Vagina (tissue), 2 donors: ENCODE measurements at regions not wholly inside any gene's neighbourhood (a gene's known extent, or its start where the extent isn't known, plus 50 kb on each side); places are given as distances from the start of the nearest gene placed in this dataset.

Source experiments
- DNase-seq, 2 donors: peaks; one replicate each; pipeline ENCODE4 v3.0.0-alpha.2; 2017; ENCODE audit errors: extremely low spot score in 2 of 2
- H3K27ac ChIP-seq: fragments of 200-600 bp; sonication (generic); one replicate; pipeline ENCODE4 v1.5.1; 2019
- H3K27me3 ChIP-seq: fragments of 200-600 bp; sonication (generic); one replicate; pipeline ENCODE4 v1.5.1; 2019
- H3K36me3 ChIP-seq, 2 donors: fragments of 200-600 bp; sonication (generic); one replicate each; pipeline ENCODE4 v1.5.1; 2017 to 2019
- H3K4me1 ChIP-seq: fragments of 200-600 bp; sonication (generic); one replicate; pipeline ENCODE4 v1.5.1; 2019
- H3K4me3 ChIP-seq, 2 donors: fragments of 200-600 bp; sonication (generic); 1 replicate in 1 of 2; 2 replicates in 1 of 2; pipeline ENCODE4 v1.5.1; 2016 to 2019
- H3K9me3 ChIP-seq: fragments of 200-600 bp; sonication (generic); one replicate; pipeline ENCODE4 v1.5.1; 2019
- POLR2A ChIP-seq, 2 donors: fragments of 450-650 bp; IDR thresholded peaks; one replicate each; pipeline ENCODE4 v1.6.1; 2017; ENCODE audit warnings: antibody characterized with exemption in 2 of 2, mild to moderate bottlenecking in 2 of 2, moderate library complexity in 2 of 2
- POLR2AphosphoS5 ChIP-seq, 2 donors: sonication (generic); formaldehyde crosslinking; IDR thresholded peaks; one replicate each; pipeline ENCODE4 v1.9.0; 2017; ENCODE audit warnings: antibody characterized with exemption in 2 of 2, mild to moderate bottlenecking in 2 of 2, low read depth in 1 of 2; ENCODE audit not compliant: insufficient read depth in 1 of 2
- intact Hi-C: fragments of 100-400 bp; cut with DNase I; formaldehyde crosslinking; loops from one replicate; pipeline ENCODE4 v1.15.1; 2023
- TF ChIP-seq, protein P1 (sequence below), 3 experiments: fragments of 450-650 bp in 2 of 3; fragments of 200-600 bp in 1 of 3; sonication (generic) in 1 of 3; IDR thresholded peaks; one replicate each; pipeline ENCODE4 v1.5.1; 2017 to 2019; ENCODE audit warnings: antibody characterized with exemption in 3 of 3, mild to moderate bottlenecking in 2 of 3, moderate library complexity in 2 of 3

DNA sequence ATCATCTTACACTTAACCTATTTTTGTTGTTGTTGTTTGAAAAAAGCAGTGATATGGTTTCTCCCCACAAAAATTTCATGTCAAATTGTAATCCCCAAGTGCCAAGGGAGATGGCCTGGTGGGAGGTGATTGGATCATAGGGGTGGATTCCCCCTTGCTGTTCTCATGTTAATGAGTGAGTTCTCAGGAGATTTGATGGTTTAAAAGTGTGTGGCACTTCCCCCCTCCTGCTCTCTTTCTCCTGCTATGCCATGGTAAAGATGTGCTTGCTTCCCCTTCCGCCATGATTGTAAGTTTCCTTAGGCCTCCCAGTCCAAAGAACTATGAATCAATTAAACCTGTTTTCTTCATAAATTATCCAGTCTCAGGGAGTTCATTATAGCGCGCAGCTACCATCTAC, 1362.7 kb upstream of the FAM98A start:
- DNase-seq = no peak
- Histone ChIP-seq H3K4me1 (no peaks in the 10 kb centered on the region), H3K4me3 (no peak overlapping the region), H3K27ac (no peak overlapping the region), H3K36me3 (no peaks in the 10 kb centered on the region), H3K9me3 (no peaks in the 10 kb centered on the region), H3K27me3 (no peaks in the 10 kb centered on the region)
- intact Hi-C loops = no loop called here
- TF ChIP-seq, protein P1, sequence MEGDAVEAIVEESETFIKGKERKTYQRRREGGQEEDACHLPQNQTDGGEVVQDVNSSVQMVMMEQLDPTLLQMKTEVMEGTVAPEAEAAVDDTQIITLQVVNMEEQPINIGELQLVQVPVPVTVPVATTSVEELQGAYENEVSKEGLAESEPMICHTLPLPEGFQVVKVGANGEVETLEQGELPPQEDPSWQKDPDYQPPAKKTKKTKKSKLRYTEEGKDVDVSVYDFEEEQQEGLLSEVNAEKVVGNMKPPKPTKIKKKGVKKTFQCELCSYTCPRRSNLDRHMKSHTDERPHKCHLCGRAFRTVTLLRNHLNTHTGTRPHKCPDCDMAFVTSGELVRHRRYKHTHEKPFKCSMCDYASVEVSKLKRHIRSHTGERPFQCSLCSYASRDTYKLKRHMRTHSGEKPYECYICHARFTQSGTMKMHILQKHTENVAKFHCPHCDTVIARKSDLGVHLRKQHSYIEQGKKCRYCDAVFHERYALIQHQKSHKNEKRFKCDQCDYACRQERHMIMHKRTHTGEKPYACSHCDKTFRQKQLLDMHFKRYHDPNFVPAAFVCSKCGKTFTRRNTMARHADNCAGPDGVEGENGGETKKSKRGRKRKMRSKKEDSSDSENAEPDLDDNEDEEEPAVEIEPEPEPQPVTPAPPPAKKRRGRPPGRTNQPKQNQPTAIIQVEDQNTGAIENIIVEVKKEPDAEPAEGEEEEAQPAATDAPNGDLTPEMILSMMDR (IDR thresholded peaks at IDR 0.05) = no peak
- TF ChIP-seq POLR2AphosphoS5 (IDR thresholded peaks at IDR 0.05; ENCODE audit: insufficient read depth in 1 of 2, low read depth in 1 of 2) (no peak), POLR2A (IDR thresholded peaks at IDR 0.05) (no peak)

DNA sequence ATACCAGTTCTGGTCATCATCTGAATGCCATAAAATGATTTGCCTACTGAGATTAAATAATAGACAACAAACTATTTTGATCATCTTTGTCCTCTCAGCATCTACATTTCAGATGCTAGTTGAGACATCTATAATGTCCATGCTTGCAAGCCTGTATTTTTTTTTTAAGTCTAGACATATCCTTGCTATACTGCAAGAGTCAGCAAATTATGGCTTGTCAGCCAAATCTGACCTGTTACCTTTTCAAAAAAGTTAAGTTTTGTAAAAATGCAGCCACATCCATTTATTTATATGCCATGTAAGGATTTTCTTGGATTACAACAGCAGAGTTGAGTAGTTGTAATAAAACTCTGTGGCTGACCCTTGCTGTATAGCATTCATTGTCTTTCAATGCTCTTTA, 1355.7 kb upstream of the FAM98A start:
- Histone ChIP-seq H3K27ac (no peak overlapping the region), H3K9me3 (no peaks in the 10 kb centered on the region), H3K4me3 (no peak overlapping the region), H3K27me3 (no peaks in the 10 kb centered on the region), H3K4me1 (no peaks in the 10 kb centered on the region), H3K36me3 (no peaks in the 10 kb centered on the region)
- intact Hi-C loops = no loop called here
- TF ChIP-seq POLR2A (IDR thresholded peaks at IDR 0.05) = no peak
- TF ChIP-seq, protein P1 (IDR thresholded peaks at IDR 0.05) = no peak
- no peak for TF ChIP-seq POLR2AphosphoS5 (IDR thresholded peaks at IDR 0.05; ENCODE audit: insufficient read depth in 1 of 2, low read depth in 1 of 2)
- no peak for DNase-seq

DNA sequence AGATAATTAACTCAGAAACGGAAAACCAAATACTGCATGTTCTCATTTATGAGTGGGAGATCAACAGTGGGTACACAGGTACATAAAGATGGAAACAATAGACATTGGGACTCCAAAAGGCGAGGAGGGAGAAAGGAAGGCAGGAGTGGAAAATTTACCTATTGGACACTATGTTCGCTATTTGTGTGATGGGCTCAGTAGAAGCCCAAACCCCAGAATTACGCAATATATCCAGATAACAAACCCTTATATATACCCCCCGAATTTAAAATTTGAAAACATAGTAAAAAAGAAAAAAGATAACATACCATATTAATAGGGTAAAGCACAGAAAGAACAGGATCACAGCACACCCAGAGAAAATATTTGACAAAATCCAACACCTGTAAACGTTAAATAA, 1351.7 kb upstream of the FAM98A start:
- Histone ChIP-seq H3K27ac (no peak overlapping the region), H3K36me3 (no peaks in the 10 kb centered on the region), H3K9me3 (no peaks in the 10 kb centered on the region), H3K4me3 (no peak overlapping the region), H3K4me1 (no peaks in the 10 kb centered on the region), H3K27me3 (no peaks in the 10 kb centered on the region)
- no peak for DNase-seq
- intact Hi-C loops = no loop called here
- TF ChIP-seq POLR2A (IDR thresholded peaks at IDR 0.05) = no peak
- TF ChIP-seq, protein P1 (IDR thresholded peaks at IDR 0.05) = no peak
- no peak for TF ChIP-seq POLR2AphosphoS5 (IDR thresholded peaks at IDR 0.05; ENCODE audit: insufficient read depth in 1 of 2, low read depth in 1 of 2)

DNA sequence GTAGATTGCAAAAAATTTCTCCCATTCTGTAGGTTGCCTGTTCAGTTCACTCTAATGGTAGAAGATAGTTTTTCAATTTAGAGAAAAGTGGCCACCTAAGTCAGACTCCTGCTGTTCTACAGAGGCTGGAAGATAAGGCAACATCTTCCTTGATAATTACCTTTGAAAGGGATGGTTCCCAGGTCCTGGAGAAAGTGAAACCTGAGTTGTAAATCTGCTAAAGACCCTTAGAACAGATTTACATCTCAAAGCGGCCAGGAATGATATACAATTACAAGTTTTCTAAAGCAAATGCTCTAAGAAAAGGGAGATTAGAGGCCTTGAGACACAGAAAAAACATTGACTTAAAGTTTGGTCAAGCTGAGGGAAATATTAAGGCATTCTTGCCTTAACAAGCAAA, 1350.2 kb upstream of the FAM98A start:
- Histone ChIP-seq H3K36me3 (no peaks in the 10 kb centered on the region), H3K27ac (no peak overlapping the region), H3K4me1 (no peaks in the 10 kb centered on the region), H3K27me3 (no peaks in the 10 kb centered on the region), H3K4me3 (no peak overlapping the region), H3K9me3 (no peaks in the 10 kb centered on the region)
- TF ChIP-seq POLR2AphosphoS5 (IDR thresholded peaks at IDR 0.05; ENCODE audit: insufficient read depth in 1 of 2, low read depth in 1 of 2) (no peak), POLR2A (IDR thresholded peaks at IDR 0.05) (no peak)
- TF ChIP-seq, protein P1 (IDR thresholded peaks at IDR 0.05) = no peak
- no peak for DNase-seq
- intact Hi-C loops = no loop called here

DNA sequence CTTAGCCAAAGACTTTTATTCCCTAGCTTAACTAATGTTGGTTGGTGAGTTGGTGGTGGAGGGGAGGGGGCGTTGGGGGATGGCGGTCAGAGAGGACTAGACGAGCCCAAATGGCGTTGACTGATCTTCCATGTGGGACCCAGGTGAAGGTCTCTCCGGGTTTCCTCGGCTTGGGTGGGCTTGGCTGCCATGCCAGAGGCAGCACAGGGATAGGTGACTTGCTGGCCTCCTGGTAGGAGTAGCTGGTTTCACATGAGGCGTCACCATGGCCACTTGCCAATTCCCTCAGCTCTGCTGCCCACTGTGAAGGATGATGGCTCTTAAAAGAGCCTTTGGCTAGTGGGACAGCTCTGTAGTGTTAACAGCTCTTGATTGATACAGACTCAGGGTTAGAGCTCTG, 1337.0 kb upstream of the FAM98A start:
- Histone ChIP-seq H3K9me3 (no peaks in the 10 kb centered on the region), H3K4me3 (no peak overlapping the region), H3K27me3 (no peaks in the 10 kb centered on the region), H3K27ac (no peak overlapping the region), H3K36me3 (no peaks in the 10 kb centered on the region), H3K4me1 (no peaks in the 10 kb centered on the region)
- TF ChIP-seq POLR2AphosphoS5 (IDR thresholded peaks at IDR 0.05; ENCODE audit: insufficient read depth in 1 of 2, low read depth in 1 of 2) = no peak
- TF ChIP-seq, protein P1 (IDR thresholded peaks at IDR 0.05) = no peak
- intact Hi-C loops = no loop called here
- no peak for DNase-seq
